H9 (cell line): ENCODE measurements at regions not wholly inside any gene's neighbourhood (a gene's known extent, or its start where the extent isn't known, plus 50 kb on each side); places are given as distances from the start of the nearest gene placed in this dataset.

ENCODE experiments used
- DNase-seq: peaks from one replicate; pipeline ENCODE4 v3.0.0-alpha.2; 2017
- H2AFZ ChIP-seq: one replicate; pipeline ENCODE4 v1.6.1; 2013; ENCODE audit warnings: mild to moderate bottlenecking, low read length, control low read depth, moderate library complexity
- H2AK5ac ChIP-seq: 2 replicates; pipeline ENCODE4 v1.6.1; 2013; ENCODE audit warnings: low read length, control low read depth, mixed read lengths; ENCODE audit not compliant: insufficient read length
- H2BK120ac ChIP-seq: one replicate; pipeline ENCODE4 v1.6.1; 2013; ENCODE audit warnings: low read depth, mild to moderate bottlenecking, low read length, control low read depth, inconsistent platforms; ENCODE audit not compliant: poor library complexity, severe bottlenecking
- H2BK12ac ChIP-seq: 2 replicates; pipeline ENCODE4 v1.6.1; 2013; ENCODE audit warnings: low read length, control low read depth, mixed read lengths, low read depth; ENCODE audit not compliant: insufficient read length
- H2BK15ac ChIP-seq: 2 replicates; pipeline ENCODE4 v1.6.1; 2013; ENCODE audit warnings: low read depth, low read length, control low read depth
- H2BK20ac ChIP-seq: one replicate; pipeline ENCODE4 v1.6.1; 2013; ENCODE audit warnings: low read depth, mild to moderate bottlenecking, low read length, control low read depth, inconsistent platforms; ENCODE audit not compliant: poor library complexity, severe bottlenecking
- H2BK5ac ChIP-seq: 2 replicates; pipeline ENCODE4 v1.6.1; 2013; ENCODE audit warnings: low read length, control low read depth, mixed read lengths; ENCODE audit not compliant: insufficient read length
- H3K14ac ChIP-seq: 2 replicates; pipeline ENCODE4 v1.6.1; 2013; ENCODE audit warnings: low read length, control low read depth; ENCODE audit not compliant: insufficient read depth
- H3K18ac ChIP-seq: 2 replicates; pipeline ENCODE4 v1.6.1; 2013; ENCODE audit warnings: low read depth, mild to moderate bottlenecking, mixed read lengths, low read length, control low read depth; ENCODE audit not compliant: insufficient read length
- H3K23ac ChIP-seq: 2 replicates; pipeline ENCODE4 v1.6.1; 2013; ENCODE audit warnings: low read length, control low read depth, mixed read lengths, low read depth; ENCODE audit not compliant: insufficient read length
- H3K23me2 ChIP-seq: 2 replicates; pipeline ENCODE4 v1.6.1; 2013; ENCODE audit warnings: low read depth, mild to moderate bottlenecking, mixed read lengths, low read length, control low read depth; ENCODE audit not compliant: insufficient read length, poor library complexity, severe bottlenecking
- H3K27ac ChIP-seq: 2 replicates; pipeline ENCODE4 v1.5.1; 2013; ENCODE audit warnings: low read length, control low read depth, mixed read lengths, low read depth; ENCODE audit not compliant: insufficient read length
- H3K27me3 ChIP-seq: 2 replicates; pipeline ENCODE4 v1.6.1; 2013; ENCODE audit warnings: low read length, control low read depth, inconsistent platforms; ENCODE audit not compliant: insufficient read depth
- H3K4ac ChIP-seq: 2 replicates; pipeline ENCODE4 v1.6.1; 2013; ENCODE audit warnings: low read depth, mild to moderate bottlenecking, control low read depth, inconsistent platforms, low read length, moderate library complexity
- H3K4me1 ChIP-seq: 2 replicates; pipeline ENCODE4 v1.6.1; 2013; ENCODE audit warnings: low read length, control low read depth, inconsistent platforms; ENCODE audit not compliant: insufficient read depth
- H3K4me2 ChIP-seq: 2 replicates; pipeline ENCODE4 v1.6.1; 2013; ENCODE audit warnings: low read length, control low read depth, mixed read lengths; ENCODE audit not compliant: insufficient read length, insufficient read depth
- H3K56ac ChIP-seq: 2 replicates; pipeline ENCODE4 v1.6.1; 2013; ENCODE audit warnings: low read depth, mild to moderate bottlenecking, mixed read lengths, low read length, control low read depth; ENCODE audit not compliant: insufficient read length
- H3K79me1 ChIP-seq: 2 replicates; pipeline ENCODE4 v1.6.1; 2013; ENCODE audit warnings: low read depth, mild to moderate bottlenecking, moderate library complexity, low read length, control low read depth, inconsistent platforms; ENCODE audit not compliant: insufficient read depth, poor library complexity, severe bottlenecking
- H3K79me2 ChIP-seq: 2 replicates; pipeline ENCODE4 v1.6.1; 2013; ENCODE audit warnings: low read length, control low read depth, inconsistent platforms; ENCODE audit not compliant: insufficient read depth
- H3K9ac ChIP-seq: 2 replicates; pipeline ENCODE4 v1.6.1; 2013; ENCODE audit warnings: low read length, control low read depth, mixed read lengths; ENCODE audit not compliant: insufficient read length; ENCODE audit errors: extremely low read depth
- H3K9me3 ChIP-seq: one replicate; pipeline ENCODE4 v1.6.1; 2013; ENCODE audit warnings: low read depth, low read length, inconsistent platforms; ENCODE audit not compliant: control insufficient read depth
- H3T11ph ChIP-seq: one replicate; pipeline ENCODE4 v1.6.1; 2013; ENCODE audit warnings: mild to moderate bottlenecking, low read length, control low read depth, inconsistent platforms
- H4K20me1 ChIP-seq: one replicate; pipeline ENCODE4 v1.6.1; 2013; ENCODE audit not compliant: control insufficient read depth, insufficient read length, insufficient read depth
- H4K5ac ChIP-seq: 2 replicates; pipeline ENCODE4 v1.6.1; 2013; ENCODE audit warnings: low read depth, mild to moderate bottlenecking, mixed read lengths, low read length, control low read depth; ENCODE audit not compliant: insufficient read length
- H4K8ac ChIP-seq: replicated peaks from 2 replicates; pipeline ENCODE4 v1.6.1; 2013; ENCODE audit warnings: low read length, control low read depth, mixed read lengths, low read depth; ENCODE audit not compliant: insufficient read length
- H4K91ac ChIP-seq: 2 replicates; pipeline ENCODE4 v1.6.1; 2013; ENCODE audit warnings: low read depth, mild to moderate bottlenecking, moderate library complexity, mixed read lengths, low read length, control low read depth; ENCODE audit not compliant: insufficient read length
- H3K27ac Mint-ChIP-seq, 3 experiments: 2 replicates in 2 of 3; 3 replicates in 1 of 3; pipeline ENCODE4 v1.8.0; 2020 to 2021; ENCODE audit warnings: mixed read lengths in 3 of 3, mild to moderate bottlenecking in 1 of 3, moderate library complexity in 1 of 3
- H3K27me3 Mint-ChIP-seq: 2 replicates; pipeline ENCODE4 v1.8.0; 2021; ENCODE audit warnings: low read depth, mild to moderate bottlenecking, moderate library complexity, mixed read lengths
- H3K36me3 Mint-ChIP-seq, 3 experiments: 2 replicates in 2 of 3; 3 replicates in 1 of 3; pipeline ENCODE4 v1.8.0; 2020 to 2021; ENCODE audit warnings: low read depth in 3 of 3, mixed read lengths in 3 of 3; ENCODE audit not compliant: insufficient read depth in 1 of 3
- H3K4me1 Mint-ChIP-seq, 2 experiments: 2 replicates each; pipeline ENCODE4 v1.8.0; 2020; ENCODE audit warnings: mixed read lengths in 2 of 2
- H3K4me3 Mint-ChIP-seq, 2 experiments: 2 replicates in 1 of 2; 3 replicates in 1 of 2; pipeline ENCODE4 v1.8.0; 2020 to 2021; ENCODE audit warnings: mild to moderate bottlenecking in 2 of 2, mixed read lengths in 2 of 2, moderate library complexity in 1 of 2
- H3K9me3 Mint-ChIP-seq, 2 experiments: 2 replicates in 1 of 2; 3 replicates in 1 of 2; pipeline ENCODE4 v1.8.0; 2020; ENCODE audit warnings: mild to moderate bottlenecking in 2 of 2, mixed read lengths in 2 of 2, moderate library complexity in 1 of 2
- WGBS: extraction: QIAGEN DNeasy Blood & Tissue Kit; methylation state at CpG from one replicate; pipeline ENCODE4 v1.1.7; 2013; ENCODE audit warnings: missing lambda C conversion rate, low lambda C conversion rate, mixed read lengths; ENCODE audit not compliant: insufficient read length; ENCODE audit errors: extremely low coverage; 5-methylcytosine and 5-hydroxymethylcytosine counted together
- TF ChIP-seq, protein P1 (sequence below): fragments of 200-600 bp; sonication (generic); conservative IDR thresholded peaks from 3 replicates; pipeline ENCODE4 v1.8.0; 2021; ENCODE audit warnings: antibody characterized with exemption, mild to moderate bottlenecking

DNA sequence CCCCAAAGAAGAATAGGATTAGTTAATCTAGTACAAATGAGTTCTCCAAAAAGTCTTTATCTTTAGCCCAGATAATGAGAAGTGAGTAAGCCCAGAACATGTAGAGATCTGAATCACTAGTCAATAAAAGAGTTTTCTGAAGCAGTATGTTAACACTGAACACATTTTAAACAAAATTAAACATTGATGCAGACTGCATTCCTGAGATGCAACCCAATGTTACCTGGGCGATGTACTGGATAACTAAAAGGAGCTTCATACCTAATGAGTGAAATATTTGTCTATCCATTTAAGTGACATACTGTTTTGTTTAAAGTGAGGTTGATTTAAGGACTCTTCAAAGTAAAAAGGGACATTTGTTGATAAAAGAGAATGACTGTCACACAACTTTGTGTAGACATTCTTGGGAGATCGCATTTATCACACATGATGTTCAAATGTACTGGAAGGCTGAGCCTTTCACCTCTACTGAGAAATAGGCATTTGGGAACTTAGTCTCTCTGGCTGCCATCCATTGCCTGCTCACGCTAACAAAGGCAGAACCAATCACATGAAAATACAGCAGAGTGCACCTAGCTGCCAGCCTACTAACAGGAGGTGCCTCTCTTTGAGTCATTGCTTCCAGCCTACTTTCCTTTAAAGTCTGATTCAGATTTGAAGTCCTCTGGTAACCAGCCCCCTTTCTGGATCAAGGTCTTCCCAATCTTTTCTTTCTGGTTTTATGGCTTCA lies 287.7 kb downstream of the BTG1 start:
- Histone ChIP-seq H2BK15ac (no peak overlapping the region), H3K18ac (no peak overlapping the region), H3K27me3 (no peaks in the 10 kb centered on the region), H4K91ac (no peak overlapping the region), H3K4me1 (no peaks in the 10 kb centered on the region), H3K4me2 (no peak overlapping the region), H2BK12ac (no peak overlapping the region), H4K20me1 (no peaks in the 10 kb centered on the region), H3K23me2 (no peaks in the 10 kb centered on the region), H2BK120ac (no peak overlapping the region), H2BK5ac (no peak overlapping the region), H3K79me1 (no peaks in the 10 kb centered on the region), H3K9me3 (no peaks in the 10 kb centered on the region), H3K14ac (no peak overlapping the region), H3K27ac (no peak overlapping the region), H4K8ac (no peak overlapping the region), H3K56ac (no peak overlapping the region), H3T11ph (no peak overlapping the region), H4K5ac (no peak overlapping the region), H3K23ac (no peak overlapping the region), H3K9ac (no peak overlapping the region), H3K79me2 (no peaks in the 10 kb centered on the region), H2AFZ (no peak overlapping the region), H3K4ac (no peak overlapping the region), H2BK20ac (no peak overlapping the region), H2AK5ac (no peak overlapping the region)
- H3K4me3 Mint-ChIP-seq, result no peak overlapping the region
- TF ChIP-seq, protein P1, sequence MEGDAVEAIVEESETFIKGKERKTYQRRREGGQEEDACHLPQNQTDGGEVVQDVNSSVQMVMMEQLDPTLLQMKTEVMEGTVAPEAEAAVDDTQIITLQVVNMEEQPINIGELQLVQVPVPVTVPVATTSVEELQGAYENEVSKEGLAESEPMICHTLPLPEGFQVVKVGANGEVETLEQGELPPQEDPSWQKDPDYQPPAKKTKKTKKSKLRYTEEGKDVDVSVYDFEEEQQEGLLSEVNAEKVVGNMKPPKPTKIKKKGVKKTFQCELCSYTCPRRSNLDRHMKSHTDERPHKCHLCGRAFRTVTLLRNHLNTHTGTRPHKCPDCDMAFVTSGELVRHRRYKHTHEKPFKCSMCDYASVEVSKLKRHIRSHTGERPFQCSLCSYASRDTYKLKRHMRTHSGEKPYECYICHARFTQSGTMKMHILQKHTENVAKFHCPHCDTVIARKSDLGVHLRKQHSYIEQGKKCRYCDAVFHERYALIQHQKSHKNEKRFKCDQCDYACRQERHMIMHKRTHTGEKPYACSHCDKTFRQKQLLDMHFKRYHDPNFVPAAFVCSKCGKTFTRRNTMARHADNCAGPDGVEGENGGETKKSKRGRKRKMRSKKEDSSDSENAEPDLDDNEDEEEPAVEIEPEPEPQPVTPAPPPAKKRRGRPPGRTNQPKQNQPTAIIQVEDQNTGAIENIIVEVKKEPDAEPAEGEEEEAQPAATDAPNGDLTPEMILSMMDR, result no peak
- H3K36me3 Mint-ChIP-seq, result no peaks in the 10 kb centered on the region
- peaks cover 0 to 3% of the 10 kb centered on the region in 2 experiments; a peak in 1 of 4 replicates for H3K4me1 Mint-ChIP-seq
- no CpG with 5 or more reads among the region's 3 CpGs for WGBS
- no peak for DNase-seq
- H3K27me3 Mint-ChIP-seq, result no peaks in the 10 kb centered on the region
- no peak overlapping the region for H3K27ac Mint-ChIP-seq
- H3K9me3 Mint-ChIP-seq, result no peaks in the 10 kb centered on the region
